ENCODE measurements at regions not wholly inside any gene's neighbourhood (a gene's known extent, or its start where the extent isn't known, plus 50 kb on each side); places are given as distances from the start of the nearest gene placed in this dataset.
"Not testable (repeated sequence)": the region's sequence is repeated elsewhere in the genome, so short reads cannot be mapped to it uniquely, and the experiment has no call there.

DNA sequence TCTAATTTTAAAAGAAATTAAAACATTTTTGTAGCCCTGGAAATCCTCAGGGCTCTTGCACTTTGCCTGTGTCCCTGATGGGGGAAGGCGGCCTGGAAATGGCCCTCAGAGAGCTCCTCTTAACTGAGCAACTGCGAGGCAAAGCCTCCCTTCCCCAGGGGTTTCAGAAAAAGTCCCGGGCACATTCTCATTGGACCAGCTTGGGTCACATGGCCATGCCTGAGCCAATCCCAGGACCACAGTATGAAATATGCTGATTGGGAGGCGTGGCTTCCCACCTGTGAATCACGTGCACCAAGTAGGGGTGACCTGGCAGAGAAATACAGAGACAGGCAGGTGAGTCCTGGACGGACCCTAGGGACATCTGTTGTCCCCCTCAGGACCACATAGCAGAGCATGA, 90.4 kb upstream of the SFSWAP start:
- Mint-ChIP-seq H3K36me3 (no peaks in the 10 kb centered on the region), H3K9me3 (no peaks in the 10 kb centered on the region)
- POLR2A ChIA-PET: no interaction called here

DNA sequence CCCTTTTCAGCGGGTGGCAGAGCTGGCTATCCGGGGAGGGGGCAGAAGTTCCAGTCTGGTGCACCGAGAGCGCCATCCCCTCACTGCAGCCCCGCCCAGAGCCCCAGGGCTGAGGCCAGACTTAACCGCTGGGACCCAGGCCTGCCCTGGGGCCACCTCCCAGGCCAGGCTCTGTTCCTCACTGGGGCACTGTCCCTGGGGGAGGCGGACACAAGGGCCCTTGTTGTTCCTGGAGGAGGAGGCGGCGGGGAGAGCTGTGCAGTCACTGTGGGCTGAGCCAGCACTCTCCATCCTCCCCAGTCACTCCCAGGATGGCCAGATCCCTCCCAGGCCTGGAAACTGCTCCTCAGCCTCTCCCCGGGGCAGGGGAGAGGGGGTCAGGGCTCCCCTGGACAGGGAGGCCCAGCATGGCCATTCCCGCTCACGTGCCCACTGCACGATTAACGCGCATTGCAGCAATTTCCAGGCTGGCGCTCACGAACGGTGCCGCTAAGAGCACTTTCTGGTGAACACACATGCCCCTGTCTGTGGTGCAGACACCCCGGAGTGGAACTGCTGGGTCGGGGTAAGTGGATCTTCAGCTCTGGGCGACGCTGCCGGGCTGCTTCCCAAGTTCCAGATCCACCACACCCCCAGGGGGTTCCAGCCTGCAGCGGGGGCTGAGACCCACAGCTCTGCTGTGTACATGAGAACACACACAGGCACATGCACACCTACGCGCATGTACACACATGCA, 89.8 kb upstream of the SFSWAP start:
- POLR2A ChIA-PET: no interaction called here
- CTCF ChIA-PET: no interaction called here
- Mint-ChIP-seq H3K4me1 (ENCODE audit: low read depth) (no peaks in the 10 kb centered on the region), H3K36me3 (no peaks in the 10 kb centered on the region), H3K4me3 (no peak overlapping the region), H3K9me3 (no peaks in the 10 kb centered on the region), H3K27ac (no peak overlapping the region), H3K27me3 (peaks cover 6% of the 10 kb centered on the region)
- DNase-seq: no peak
- intact Hi-C loops (cut with micrococcal nuclease): no loop called here

More for the DNA sequence above, 90.4 kb upstream of the SFSWAP start:
- no peak for DNase-seq
- Mint-ChIP-seq H3K4me3 (no peak overlapping the region), H3K27ac (no peak overlapping the region), H3K27me3 (peaks cover 6% of the 10 kb centered on the region), H3K4me1 (ENCODE audit: low read depth) (no peaks in the 10 kb centered on the region)
- intact Hi-C loops (cut with micrococcal nuclease): no loop called here
- CTCF ChIA-PET: no interaction called here

DNA sequence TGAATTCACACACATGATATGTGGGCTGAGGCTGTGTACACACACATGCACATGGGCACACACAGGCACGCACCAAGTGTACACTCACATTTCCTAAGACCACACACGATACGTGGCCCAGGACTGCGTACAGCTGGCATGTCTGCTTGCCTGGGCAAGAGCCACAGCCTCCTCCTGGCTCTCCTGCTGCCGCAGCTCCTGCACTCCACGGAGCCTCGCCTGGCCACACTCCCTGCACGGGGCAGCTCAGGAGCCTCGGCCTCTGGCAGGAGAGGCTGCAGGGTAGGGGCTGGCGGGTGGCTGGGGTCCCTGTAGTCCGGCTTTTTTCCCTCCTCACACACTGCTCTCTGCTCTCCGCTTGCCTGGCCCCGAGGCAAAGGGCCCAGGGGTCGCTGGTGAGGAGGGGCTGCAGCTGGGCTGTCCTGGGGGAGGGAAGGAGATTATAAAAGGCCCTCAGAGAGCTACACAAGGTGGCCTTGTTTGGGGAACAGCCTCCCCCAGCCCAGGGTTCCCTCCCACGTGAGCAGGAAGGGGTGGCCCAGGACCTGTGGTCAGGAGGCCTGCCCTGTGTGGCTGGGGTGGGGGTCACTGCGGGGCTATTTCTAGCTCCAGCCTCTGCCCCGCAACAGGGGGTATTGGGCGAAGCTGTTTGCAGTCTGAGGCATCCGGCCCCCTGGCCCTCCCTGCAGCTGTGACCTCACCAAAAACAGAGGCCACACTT, 89.0 kb upstream of the SFSWAP start:
- peaks cover 4% of the 10 kb centered on the region for H3K27me3 Mint-ChIP-seq
- intact Hi-C loops (cut with micrococcal nuclease): no loop called here
- H3K36me3 Mint-ChIP-seq: no peaks in the 10 kb centered on the region
- no peak overlapping the region for H3K4me3 Mint-ChIP-seq
- H3K27ac Mint-ChIP-seq: no peak overlapping the region
- H3K9me3 Mint-ChIP-seq: no peaks in the 10 kb centered on the region
- CTCF ChIA-PET: no interaction called here
- POLR2A ChIA-PET: no interaction called here
- DNase-seq: no peak
- no peaks in the 10 kb centered on the region for H3K4me1 Mint-ChIP-seq (ENCODE audit: low read depth)

DNA sequence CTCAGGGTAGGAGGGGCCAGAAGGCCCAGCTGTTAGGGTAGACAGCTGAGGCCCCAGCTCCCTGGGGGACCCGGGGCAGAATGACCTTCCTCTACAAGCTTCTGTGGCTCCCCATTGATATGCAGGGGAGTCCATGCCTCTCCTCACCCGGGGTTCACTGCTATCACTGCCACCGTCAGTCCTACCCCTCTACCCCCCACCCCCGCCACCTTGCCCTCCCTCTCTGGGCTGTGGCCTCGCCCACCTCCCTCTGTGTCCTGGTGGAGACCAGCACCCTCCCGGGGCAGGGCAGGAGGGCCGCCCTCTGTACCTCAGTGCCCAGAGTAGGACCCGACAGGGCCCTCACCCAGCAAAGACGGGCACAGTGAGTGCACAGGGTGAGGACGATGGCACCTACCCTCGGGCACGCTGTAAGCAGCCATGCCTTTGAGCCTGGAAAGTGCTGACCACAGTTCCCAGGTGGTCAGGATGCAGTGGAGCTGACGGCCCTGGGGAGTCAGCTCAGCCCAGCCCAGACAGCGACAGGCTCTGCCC, 88.4 kb upstream of the SFSWAP start:
- H3K27me3 Mint-ChIP-seq: peaks cover 2% of the 10 kb centered on the region
- DNase-seq: no peak
- H3K9me3 Mint-ChIP-seq: no peaks in the 10 kb centered on the region
- no peaks in the 10 kb centered on the region for H3K4me1 Mint-ChIP-seq (ENCODE audit: low read depth)
- ChIA-PET CTCF (no interaction called here), POLR2A (no interaction called here)
- no peaks in the 10 kb centered on the region for H3K36me3 Mint-ChIP-seq
- no peak overlapping the region for H3K27ac Mint-ChIP-seq
- no peak overlapping the region for H3K4me3 Mint-ChIP-seq
- intact Hi-C loops (cut with micrococcal nuclease): no loop called here

DNA sequence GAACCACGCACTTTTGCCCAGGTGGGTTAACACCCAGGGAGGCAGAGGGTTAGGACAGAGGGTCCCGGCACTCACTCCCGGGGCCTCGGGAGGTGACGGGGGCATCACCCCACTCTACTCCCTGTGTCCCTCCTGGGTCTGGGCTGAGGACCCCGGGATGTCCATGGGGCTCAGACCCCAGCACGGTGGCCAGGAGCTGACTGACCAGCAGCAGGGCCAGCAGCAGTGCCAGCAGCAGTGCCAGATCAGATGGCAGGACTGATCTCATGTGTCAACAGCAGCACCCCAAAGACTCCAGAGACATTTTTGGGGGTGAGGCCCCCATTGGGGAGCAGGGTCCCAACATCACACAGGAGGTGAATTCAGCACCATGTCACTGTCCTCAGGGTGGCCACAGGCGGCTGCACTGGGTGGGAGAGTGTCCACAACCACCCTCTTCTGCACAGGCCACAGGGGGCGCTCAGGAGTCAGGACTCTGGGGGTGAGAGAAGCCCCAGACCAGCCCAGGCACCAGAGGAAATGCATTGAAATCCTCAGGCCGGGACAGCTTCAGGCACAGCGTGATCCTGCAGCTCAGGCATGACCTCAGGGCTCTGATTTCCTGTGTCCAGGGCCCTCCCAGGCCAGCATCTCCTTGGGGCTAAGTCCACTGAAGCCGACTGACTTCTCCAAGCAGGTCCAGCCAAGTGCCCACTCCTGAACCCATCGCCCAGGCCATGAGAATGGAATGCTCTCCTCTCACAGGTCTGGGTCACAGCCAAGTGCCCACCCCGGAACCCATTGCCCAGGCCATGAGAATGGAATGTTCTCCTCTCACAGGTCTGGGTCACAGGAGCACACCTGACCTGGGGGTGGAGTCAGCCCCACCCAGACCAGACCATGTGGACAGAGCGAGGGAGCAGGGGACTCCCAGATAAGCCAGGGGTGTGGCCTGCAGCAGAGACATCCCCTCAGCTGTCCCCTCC, 87.2 kb upstream of the SFSWAP start:
- H3K27me3 Mint-ChIP-seq; H3K36me3 Mint-ChIP-seq; POLR2A ChIA-PET; H3K4me1 Mint-ChIP-seq (ENCODE audit: low read depth); H3K27ac Mint-ChIP-seq; CTCF ChIA-PET; H3K9me3 Mint-ChIP-seq; intact Hi-C loops (cut with micrococcal nuclease); H3K4me3 Mint-ChIP-seq; DNase-seq: not testable (repeated sequence)

DNA sequence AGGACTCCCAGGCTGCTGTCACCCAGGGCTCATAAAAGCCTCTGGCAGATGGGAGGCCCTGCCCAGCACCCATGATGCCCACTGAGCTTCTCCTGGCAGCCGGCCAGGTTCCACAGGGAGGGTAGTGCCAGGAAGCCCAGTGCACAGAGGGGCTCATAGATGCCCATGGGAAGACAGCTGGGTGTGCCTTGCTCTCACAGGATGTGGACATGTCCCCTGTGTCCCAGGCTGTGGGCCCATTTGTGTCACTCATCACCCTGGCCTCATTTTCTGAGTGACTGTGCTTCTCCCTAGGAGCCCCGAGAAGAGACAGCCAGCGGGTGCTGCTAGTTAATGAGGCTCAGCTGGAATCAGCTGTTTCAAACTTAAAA, 86.5 kb upstream of the SFSWAP start:
- H3K36me3 Mint-ChIP-seq; DNase-seq; H3K4me1 Mint-ChIP-seq (ENCODE audit: low read depth); H3K27ac Mint-ChIP-seq; intact Hi-C loops (cut with micrococcal nuclease); H3K9me3 Mint-ChIP-seq; H3K27me3 Mint-ChIP-seq; H3K4me3 Mint-ChIP-seq; POLR2A ChIA-PET: not testable (repeated sequence)
- CTCF ChIA-PET: interaction anchor here (0.7 kb wide), 1 partner anchor 32 kb away, joined by 3 read pairs; no protein-coding TSS in a partner anchor

DNA sequence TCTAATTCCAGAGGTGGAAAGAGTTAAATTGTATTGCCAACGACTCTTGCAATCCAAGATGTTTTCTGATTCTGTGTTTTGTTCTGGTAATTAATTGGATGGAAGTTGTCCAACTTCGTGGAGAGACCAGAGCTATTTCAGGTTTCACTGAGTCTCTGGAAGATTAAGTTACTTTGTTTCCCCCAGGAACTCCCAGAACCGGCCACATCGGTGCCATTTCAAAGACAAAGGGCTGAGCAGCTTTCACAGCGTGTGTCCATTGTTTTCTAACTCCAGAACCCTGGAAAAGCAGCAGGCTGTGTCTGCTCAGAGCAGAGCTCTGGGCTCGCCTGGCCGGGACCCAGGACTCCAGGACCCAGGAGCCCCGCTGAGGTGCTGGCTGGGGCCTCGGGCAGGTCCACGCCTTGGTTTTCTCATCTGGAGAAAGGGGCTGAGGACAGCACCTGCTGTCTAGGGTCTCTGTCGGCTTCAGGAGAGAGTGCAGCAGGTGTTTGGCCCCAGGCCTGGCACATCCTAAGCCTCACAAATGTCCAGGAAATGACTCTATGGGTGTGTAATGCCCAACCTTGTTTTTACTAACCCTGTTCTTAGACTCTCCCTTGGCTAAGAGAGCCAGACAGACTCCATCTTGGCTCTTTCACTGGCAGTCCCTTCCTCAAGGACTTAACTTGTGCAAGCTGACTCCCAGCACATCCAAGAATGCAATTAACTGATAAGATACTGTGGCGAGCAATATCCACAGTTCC, 86.0 kb upstream of the SFSWAP start:
- H3K36me3 Mint-ChIP-seq; H3K4me3 Mint-ChIP-seq; DNase-seq; H3K27me3 Mint-ChIP-seq; intact Hi-C loops (cut with micrococcal nuclease); H3K27ac Mint-ChIP-seq; H3K4me1 Mint-ChIP-seq (ENCODE audit: low read depth); H3K9me3 Mint-ChIP-seq; POLR2A ChIA-PET: not testable (repeated sequence)
- CTCF ChIA-PET: interaction anchor here (0.7 kb wide), 1 partner anchor 32 kb away, joined by 3 read pairs; no protein-coding TSS in a partner anchor

DNA sequence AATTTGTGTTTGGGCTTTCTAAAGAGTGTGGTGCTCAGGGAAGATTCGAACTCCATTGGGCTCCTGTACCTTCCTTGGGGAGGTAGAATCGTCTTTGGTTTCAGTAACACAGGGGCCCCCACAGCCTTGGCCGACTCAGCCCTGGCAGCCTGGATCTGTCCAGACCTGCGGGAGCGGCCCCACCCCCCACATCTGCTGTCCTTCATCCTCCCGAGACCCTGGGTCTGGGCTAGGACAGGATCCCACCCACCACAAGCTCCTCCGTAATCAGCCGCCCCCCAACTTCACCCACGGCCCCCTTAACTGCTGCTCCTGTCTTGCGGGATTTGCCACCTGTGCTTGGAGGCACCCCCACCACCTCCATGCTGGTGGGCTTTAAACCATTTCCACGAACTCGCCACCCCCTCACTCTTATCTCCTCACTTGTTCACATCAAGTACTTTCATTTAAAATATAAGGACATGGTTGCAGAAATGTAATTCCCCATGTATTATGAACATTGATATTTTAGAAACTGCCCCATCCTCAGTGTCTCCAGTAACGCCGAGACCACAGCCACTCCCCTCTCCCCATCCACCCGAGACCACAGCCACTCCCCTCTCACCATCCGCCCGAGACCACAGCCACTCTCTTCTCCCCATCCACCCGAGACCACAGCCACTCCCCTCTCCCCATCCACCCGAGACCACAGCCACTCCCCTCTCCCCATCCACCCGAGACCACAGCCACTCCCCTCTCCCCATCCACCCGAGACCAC, 84.7 kb upstream of the SFSWAP start:
- CTCF ChIA-PET; H3K4me1 Mint-ChIP-seq (ENCODE audit: low read depth): not testable (repeated sequence)

DNA sequence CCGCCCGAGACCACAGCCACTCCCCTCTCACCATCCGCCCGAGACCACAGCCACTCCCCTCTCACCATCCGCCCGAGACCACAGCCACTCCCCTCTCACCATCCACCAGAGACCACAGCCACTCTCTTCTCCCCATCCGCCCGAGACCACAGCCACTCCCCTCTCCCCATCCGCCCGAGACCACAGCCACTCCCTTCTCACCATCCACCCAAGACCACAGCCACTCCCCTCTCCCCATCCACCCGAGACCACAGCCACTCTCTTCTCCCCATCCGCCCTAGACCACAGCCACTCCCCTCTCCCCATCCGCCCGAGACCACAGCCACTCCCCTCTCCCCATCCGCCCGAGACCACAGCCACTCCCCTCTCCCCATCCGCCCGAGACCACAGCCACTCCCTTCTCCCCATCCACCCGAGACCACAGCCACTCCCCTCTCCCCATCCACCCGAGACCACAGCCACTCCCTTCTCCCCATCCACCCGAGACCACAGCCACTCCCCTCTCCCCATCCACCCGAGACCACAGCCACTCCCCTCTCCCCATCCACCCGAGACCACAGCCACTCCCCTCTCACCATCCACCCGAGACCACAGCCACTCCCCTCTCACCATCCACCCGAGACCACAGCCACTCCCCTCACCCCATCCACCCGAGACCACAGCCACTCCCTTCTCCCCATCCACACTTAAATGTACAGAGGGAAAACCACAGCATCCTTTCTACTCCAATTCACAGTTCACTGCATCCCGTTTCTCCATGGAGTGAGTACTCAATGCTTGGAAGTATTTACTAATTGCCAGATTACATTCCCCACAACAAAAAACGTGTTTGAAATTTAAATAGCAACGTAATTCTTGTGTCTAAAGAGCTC, 83.5 kb upstream of the SFSWAP start:
- DNase-seq: peak; percentile 68
- H3K4me1 Mint-ChIP-seq (ENCODE audit: low read depth); POLR2A ChIA-PET: not testable (repeated sequence)

More for the DNA sequence above, 84.7 kb upstream of the SFSWAP start:
- H3K27me3 Mint-ChIP-seq; H3K4me3 Mint-ChIP-seq; DNase-seq; H3K9me3 Mint-ChIP-seq; H3K36me3 Mint-ChIP-seq; intact Hi-C loops (cut with micrococcal nuclease); POLR2A ChIA-PET; H3K27ac Mint-ChIP-seq: not testable (repeated sequence)

DNA sequence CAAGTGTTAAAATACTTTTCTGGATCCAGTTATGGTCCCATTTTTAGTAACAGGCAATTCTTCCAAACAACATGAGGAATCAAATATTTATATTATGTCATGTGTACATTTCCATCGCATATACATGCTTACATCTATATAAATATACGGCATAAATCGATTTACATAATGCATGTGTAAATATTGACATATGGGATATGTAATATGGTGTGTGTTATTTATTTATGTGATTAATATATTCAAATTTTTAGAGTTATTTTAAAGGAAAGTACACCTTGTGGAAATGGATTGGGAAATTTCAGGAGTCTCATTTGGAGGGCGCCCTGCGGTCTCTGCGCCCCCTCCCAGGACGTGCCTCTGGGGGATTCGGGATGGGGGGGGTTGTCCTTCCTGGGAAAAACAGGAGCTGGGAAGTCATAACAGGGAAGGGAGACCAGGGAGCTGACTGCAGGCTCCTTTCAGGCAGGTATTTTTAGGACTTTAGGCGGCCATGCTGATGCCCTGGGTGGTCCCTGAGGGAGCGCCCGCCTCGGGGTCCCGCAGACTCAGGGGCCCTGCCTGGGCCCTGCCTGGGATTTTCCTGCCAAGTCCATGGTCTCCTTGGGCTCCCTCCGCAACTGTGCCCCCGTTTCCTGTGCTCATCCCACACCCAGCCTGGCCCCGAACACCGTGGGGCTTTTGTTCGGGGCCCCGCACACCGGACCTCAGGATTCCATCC, 82.7 kb upstream of the SFSWAP start:
- Mint-ChIP-seq H3K36me3 (no peaks in the 10 kb centered on the region), H3K4me1 (ENCODE audit: low read depth) (peaks cover 2% of the 10 kb centered on the region), H3K27me3 (peaks cover 2% of the 10 kb centered on the region), H3K27ac (peak overlapping the region; percentile 25), H3K4me3 (no peak overlapping the region), H3K9me3 (peaks cover 3% of the 10 kb centered on the region)
- POLR2A ChIA-PET: no interaction called here
- CTCF ChIA-PET: no interaction called here
- intact Hi-C loops (cut with micrococcal nuclease): no loop called here
- no peak for DNase-seq

More for the DNA sequence above, 83.5 kb upstream of the SFSWAP start:
- H3K27me3 Mint-ChIP-seq; H3K4me3 Mint-ChIP-seq; H3K9me3 Mint-ChIP-seq; CTCF ChIA-PET; intact Hi-C loops (cut with micrococcal nuclease); H3K36me3 Mint-ChIP-seq: not testable (repeated sequence)
- H3K27ac Mint-ChIP-seq: peak overlapping the region; percentile 42
